ENCODE measurements at regions not wholly inside any gene's neighbourhood (a gene's known extent, or its start where the extent isn't known, plus 50 kb on each side); places are given as distances from the start of the nearest gene placed in this dataset.

DNA sequence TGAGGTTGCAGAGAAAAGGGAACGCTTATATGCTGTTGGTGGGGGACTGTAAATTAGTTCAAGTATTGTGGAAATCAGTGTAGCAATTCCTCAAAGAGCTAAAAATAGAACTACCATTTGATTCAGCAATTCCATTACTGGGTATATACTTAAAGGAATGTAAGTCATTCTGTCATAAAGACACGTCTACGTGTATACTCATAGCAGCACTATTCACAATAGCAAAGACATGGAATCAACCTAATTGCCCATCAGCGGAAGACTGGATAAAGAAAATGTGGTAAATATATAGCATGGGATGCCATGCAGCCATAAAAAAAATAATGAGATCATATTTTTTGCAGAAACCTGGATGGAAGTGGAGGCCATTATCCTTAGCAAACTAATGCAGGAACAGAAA is 100.0 kb upstream of the NPSR1 start:
- no peak for TF ChIP-seq GABPA (IDR thresholded peaks at IDR 0.05; ENCODE audit: low read depth)
- TF ChIP-seq POLR2AphosphoS5 (IDR thresholded peaks at IDR 0.05; ENCODE audit: low read depth): no peak
- TF ChIP-seq, protein P1, sequence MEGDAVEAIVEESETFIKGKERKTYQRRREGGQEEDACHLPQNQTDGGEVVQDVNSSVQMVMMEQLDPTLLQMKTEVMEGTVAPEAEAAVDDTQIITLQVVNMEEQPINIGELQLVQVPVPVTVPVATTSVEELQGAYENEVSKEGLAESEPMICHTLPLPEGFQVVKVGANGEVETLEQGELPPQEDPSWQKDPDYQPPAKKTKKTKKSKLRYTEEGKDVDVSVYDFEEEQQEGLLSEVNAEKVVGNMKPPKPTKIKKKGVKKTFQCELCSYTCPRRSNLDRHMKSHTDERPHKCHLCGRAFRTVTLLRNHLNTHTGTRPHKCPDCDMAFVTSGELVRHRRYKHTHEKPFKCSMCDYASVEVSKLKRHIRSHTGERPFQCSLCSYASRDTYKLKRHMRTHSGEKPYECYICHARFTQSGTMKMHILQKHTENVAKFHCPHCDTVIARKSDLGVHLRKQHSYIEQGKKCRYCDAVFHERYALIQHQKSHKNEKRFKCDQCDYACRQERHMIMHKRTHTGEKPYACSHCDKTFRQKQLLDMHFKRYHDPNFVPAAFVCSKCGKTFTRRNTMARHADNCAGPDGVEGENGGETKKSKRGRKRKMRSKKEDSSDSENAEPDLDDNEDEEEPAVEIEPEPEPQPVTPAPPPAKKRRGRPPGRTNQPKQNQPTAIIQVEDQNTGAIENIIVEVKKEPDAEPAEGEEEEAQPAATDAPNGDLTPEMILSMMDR (IDR thresholded peaks at IDR 0.05; ENCODE audit: insufficient read depth, low read length): no peak

Data from HL-60 (cell line).